Panc1 (cell line): ENCODE measurements at regions not wholly inside any gene's neighbourhood (a gene's known extent, or its start where the extent isn't known, plus 50 kb on each side); places are given as distances from the start of the nearest gene placed in this dataset.

Source experiments
- ATAC-seq: fragments of 200-7000 bp; cut with Tn5 transposase; 2 replicates; pipeline ENCODE4 v1.9.1; 2020; ENCODE audit warnings: mild to moderate bottlenecking, moderate library complexity
- BruUV-seq: library from RNA; stranded (reverse); fragments of 400-500 nt; replicated peaks from 2 replicates; lab custom pipeline; 2021; lab: Mats Ljungman, UMichigan
- CTCF ChIA-PET: fragments of 300-600 bp; sonication (Branson Sonifier 250); formaldehyde crosslinking; loops from one replicate; lab custom pipeline; 2022; ENCODE audit warnings: antibody characterized with exemption; lab: Charles Lee
- POLR2A ChIA-PET: fragments of 300-600 bp; sonication (Branson Sonifier 250); formaldehyde crosslinking; loops from one replicate; lab custom pipeline; 2022; ENCODE audit warnings: antibody characterized with exemption; lab: Charles Lee
- DNase-seq: peaks from one replicate; pipeline ENCODE4 v3.0.0-alpha.2; 2010; ENCODE audit warnings: low read depth, low spot score
- H3K27ac ChIP-seq: 2 replicates; pipeline ENCODE4 v1.5.1; 2011; ENCODE audit warnings: mild to moderate bottlenecking, low read length, inconsistent platforms
- H3K27me3 ChIP-seq: fragments of 200-500 bp; sonication (Bioruptor generic); 2 replicates; pipeline ENCODE4 v1.6.0; 2014; ENCODE audit warnings: low read length, inconsistent platforms; ENCODE audit not compliant: control insufficient read depth, insufficient read depth
- H3K36me3 ChIP-seq: fragments of 200-500 bp; sonication (Bioruptor generic); 2 replicates; pipeline ENCODE4 v1.5.1; 2014; ENCODE audit warnings: inconsistent platforms, mild to moderate bottlenecking, low read length, moderate library complexity; ENCODE audit not compliant: control insufficient read depth, insufficient read depth
- H3K4me1 ChIP-seq: 2 replicates; pipeline ENCODE4 v1.5.1; 2011; ENCODE audit warnings: inconsistent platforms, mild to moderate bottlenecking, low read length, moderate library complexity; ENCODE audit not compliant: control insufficient read depth, insufficient read depth
- H3K4me3 ChIP-seq, 2 experiments: 2 replicates each; pipeline ENCODE4 v1.5.1; 2011 to 2012; ENCODE audit warnings: low read depth in 2 of 2, low read length in 2 of 2, mild to moderate bottlenecking in 2 of 2, inconsistent platforms in 1 of 2, moderate library complexity in 1 of 2
- H3K9me3 ChIP-seq: fragments of 200-500 bp; sonication (Bioruptor generic); 2 replicates; pipeline ENCODE4 v1.5.1; 2014; ENCODE audit warnings: low read depth, mild to moderate bottlenecking, inconsistent platforms, low read length, moderate library complexity; ENCODE audit not compliant: control insufficient read depth, insufficient read depth
- POLR2AphosphoS5 ChIP-seq: IDR thresholded peaks from 2 replicates; pipeline ENCODE4 v1.6.1; 2012; ENCODE audit warnings: mild to moderate bottlenecking, low read depth, low read length, moderate library complexity
- SIN3A ChIP-seq: IDR thresholded peaks from 2 replicates; pipeline ENCODE4 v1.6.1; 2012; ENCODE audit warnings: low read depth, mild to moderate bottlenecking, low read length, moderate library complexity, borderline replicate concordance; ENCODE audit not compliant: insufficient read depth
- TCF7L2 ChIP-seq: IDR thresholded peaks from 2 replicates; pipeline ENCODE4 v1.6.1; 2011; ENCODE audit warnings: mild to moderate bottlenecking, low read depth, low read length, inconsistent platforms
- in situ Hi-C: cut with HindIII; loops from 2 replicates; pipeline ENCODE4 v1.10.0; 2016; ENCODE audit warnings: low sequenced_read_pairs, low pct_unique_long_range_greater_than_20kb
- intact Hi-C: fragments of 100-400 bp; cut with micrococcal nuclease; formaldehyde crosslinking; loops from one replicate; pipeline ENCODE4 v1.10.0; 2022; ENCODE audit not compliant: unreplicated experiment
- TF ChIP-seq, protein P1 (sequence below), 2 experiments: IDR thresholded peaks; 2 replicates each; pipeline ENCODE4 v1.6.1; 2011 to 2012; ENCODE audit warnings: low read depth in 2 of 2, control low read depth in 1 of 2, low read length in 1 of 2, mild to moderate bottlenecking in 1 of 2, moderate library complexity in 1 of 2; ENCODE audit not compliant: insufficient read depth in 1 of 2
- TF ChIP-seq, protein P2 (sequence below): fragments of 450-650 bp; IDR thresholded peaks from 2 replicates; pipeline ENCODE4 v1.5.1; 2017; ENCODE audit warnings: mild to moderate bottlenecking

DNA sequence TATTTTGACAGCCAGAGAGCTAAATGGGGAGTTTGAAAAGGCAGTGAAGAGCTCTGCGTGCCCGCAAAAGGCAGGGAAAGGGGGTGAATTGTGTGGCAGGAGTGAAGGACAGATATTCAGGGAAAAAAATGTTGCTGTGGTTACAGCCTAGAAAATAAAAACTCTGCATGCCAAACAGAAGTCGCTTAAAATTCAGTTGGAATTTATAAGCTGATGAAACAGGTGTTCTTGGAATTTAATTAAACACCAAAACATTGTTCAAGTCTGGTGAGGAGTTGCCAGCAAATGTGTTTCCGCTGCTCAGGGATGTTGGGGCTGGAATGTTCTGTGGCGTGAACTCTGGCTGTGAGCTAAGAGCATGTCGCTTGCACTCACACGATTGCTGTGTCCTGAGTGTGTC is 169.3 kb downstream of the ADRA2A start:
- no peak for ATAC-seq
- Histone ChIP-seq H3K4me3 (no peak overlapping the region), H3K27me3 (no peaks in the 10 kb centered on the region; the same call in 1 of the 2 replicates), H3K4me1 (no peaks in the 10 kb centered on the region), H3K27ac (no peak overlapping the region), H3K36me3 (no peaks in the 10 kb centered on the region), H3K9me3 (no peaks in the 10 kb centered on the region)
- BruUV-seq: no TSS peak
- ChIA-PET CTCF (no interaction called here), POLR2A (no interaction called here)
- DNase-seq: no peak
- in situ Hi-C loops (no loop called here), intact Hi-C loops (no loop called here)
- no peak for TF ChIP-seq TCF7L2

DNA sequence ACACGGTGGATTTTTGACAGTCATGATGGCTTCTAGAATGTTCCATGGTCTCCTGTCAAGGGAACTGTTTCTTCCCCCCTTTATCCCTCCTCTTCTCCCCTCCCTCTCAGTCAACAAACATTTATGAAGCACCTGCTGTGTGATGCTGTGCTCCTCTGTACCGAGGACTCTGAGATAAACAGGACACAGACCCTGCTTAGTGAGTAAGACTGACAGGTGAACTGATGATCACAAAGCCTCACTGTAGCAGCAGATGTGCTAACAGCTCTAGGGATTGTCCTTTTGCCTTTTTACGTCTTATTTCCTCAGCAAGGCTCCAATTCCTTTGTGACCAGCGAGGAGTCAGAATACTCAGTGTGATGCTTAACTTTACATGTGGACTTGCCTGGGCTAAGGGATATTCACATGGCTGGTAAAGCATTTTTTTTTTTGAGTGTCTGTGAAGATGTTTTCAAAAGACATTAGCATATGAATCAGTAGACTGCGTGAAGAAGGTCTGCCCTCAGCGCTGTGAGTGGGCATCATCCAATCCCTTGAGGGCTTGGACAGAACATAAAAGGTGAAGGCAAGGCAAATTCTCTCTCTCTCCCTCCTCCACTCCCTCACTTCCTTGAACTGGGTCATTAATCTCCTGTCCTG is 170.1 kb downstream of the ADRA2A start:
- ATAC-seq: no peak
- no peaks in the 10 kb centered on the region for H3K36me3 ChIP-seq
- TF ChIP-seq, protein P1, sequence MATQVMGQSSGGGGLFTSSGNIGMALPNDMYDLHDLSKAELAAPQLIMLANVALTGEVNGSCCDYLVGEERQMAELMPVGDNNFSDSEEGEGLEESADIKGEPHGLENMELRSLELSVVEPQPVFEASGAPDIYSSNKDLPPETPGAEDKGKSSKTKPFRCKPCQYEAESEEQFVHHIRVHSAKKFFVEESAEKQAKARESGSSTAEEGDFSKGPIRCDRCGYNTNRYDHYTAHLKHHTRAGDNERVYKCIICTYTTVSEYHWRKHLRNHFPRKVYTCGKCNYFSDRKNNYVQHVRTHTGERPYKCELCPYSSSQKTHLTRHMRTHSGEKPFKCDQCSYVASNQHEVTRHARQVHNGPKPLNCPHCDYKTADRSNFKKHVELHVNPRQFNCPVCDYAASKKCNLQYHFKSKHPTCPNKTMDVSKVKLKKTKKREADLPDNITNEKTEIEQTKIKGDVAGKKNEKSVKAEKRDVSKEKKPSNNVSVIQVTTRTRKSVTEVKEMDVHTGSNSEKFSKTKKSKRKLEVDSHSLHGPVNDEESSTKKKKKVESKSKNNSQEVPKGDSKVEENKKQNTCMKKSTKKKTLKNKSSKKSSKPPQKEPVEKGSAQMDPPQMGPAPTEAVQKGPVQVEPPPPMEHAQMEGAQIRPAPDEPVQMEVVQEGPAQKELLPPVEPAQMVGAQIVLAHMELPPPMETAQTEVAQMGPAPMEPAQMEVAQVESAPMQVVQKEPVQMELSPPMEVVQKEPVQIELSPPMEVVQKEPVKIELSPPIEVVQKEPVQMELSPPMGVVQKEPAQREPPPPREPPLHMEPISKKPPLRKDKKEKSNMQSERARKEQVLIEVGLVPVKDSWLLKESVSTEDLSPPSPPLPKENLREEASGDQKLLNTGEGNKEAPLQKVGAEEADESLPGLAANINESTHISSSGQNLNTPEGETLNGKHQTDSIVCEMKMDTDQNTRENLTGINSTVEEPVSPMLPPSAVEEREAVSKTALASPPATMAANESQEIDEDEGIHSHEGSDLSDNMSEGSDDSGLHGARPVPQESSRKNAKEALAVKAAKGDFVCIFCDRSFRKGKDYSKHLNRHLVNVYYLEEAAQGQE (IDR thresholded peaks at IDR 0.05; ENCODE audit: insufficient read depth in 1 of 2, low read depth in 2 of 2, low read length in 1 of 2): no peak
- TF ChIP-seq POLR2AphosphoS5: no peak
- TF ChIP-seq TCF7L2: no peak
- TF ChIP-seq, protein P2, sequence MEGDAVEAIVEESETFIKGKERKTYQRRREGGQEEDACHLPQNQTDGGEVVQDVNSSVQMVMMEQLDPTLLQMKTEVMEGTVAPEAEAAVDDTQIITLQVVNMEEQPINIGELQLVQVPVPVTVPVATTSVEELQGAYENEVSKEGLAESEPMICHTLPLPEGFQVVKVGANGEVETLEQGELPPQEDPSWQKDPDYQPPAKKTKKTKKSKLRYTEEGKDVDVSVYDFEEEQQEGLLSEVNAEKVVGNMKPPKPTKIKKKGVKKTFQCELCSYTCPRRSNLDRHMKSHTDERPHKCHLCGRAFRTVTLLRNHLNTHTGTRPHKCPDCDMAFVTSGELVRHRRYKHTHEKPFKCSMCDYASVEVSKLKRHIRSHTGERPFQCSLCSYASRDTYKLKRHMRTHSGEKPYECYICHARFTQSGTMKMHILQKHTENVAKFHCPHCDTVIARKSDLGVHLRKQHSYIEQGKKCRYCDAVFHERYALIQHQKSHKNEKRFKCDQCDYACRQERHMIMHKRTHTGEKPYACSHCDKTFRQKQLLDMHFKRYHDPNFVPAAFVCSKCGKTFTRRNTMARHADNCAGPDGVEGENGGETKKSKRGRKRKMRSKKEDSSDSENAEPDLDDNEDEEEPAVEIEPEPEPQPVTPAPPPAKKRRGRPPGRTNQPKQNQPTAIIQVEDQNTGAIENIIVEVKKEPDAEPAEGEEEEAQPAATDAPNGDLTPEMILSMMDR: no peak
- TF ChIP-seq SIN3A: no peak
- in situ Hi-C loops: no loop called here
- intact Hi-C loops: no loop called here
- ChIA-PET POLR2A (no interaction called here), CTCF (no interaction called here)
- H3K27me3 ChIP-seq: no peaks in the 10 kb centered on the region; the same call in 1 of the 2 replicates
- H3K4me1 ChIP-seq: no peaks in the 10 kb centered on the region
- H3K4me3 ChIP-seq: no peak overlapping the region
- DNase-seq: no peak
- no TSS peak for BruUV-seq
- no peaks in the 10 kb centered on the region for H3K9me3 ChIP-seq
- H3K27ac ChIP-seq: no peak overlapping the region

DNA sequence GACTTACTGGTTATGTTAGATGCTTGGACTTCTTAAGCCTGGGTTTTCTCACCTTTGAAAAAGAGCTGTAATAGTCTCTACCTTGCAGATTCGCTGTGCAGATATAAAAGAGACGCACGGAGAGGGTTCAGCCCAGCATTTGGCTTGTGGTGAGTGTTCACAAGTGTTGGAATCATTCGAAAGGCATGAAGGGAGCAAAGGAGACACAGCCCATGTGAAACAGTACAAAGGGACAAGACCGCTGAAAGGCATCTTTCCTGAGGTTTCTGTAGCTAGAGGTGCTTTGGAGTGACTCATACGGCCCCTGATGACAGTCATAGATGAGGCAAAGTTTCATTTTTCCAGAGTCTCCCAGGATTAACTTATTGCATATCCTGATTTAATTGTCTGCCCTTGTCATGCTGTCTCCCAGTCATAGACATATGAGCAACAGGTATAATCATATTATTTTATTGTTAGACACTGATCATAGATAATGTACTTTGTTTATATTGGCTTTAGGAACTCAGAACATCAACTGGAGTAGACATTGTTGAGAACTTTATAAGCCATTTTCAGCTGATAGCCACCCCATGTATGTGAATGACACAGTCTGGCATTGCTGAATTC is 171.1 kb downstream of the ADRA2A start:
- in situ Hi-C loops (no loop called here), intact Hi-C loops (no loop called here)
- no peaks in the 10 kb centered on the region for H3K4me1 ChIP-seq
- ChIA-PET CTCF (no interaction called here), POLR2A (no interaction called here)
- H3K36me3 ChIP-seq: no peaks in the 10 kb centered on the region
- no peak for DNase-seq
- no peak for ATAC-seq
- H3K4me3 ChIP-seq: no peak overlapping the region
- BruUV-seq: no TSS peak
- H3K9me3 ChIP-seq: no peaks in the 10 kb centered on the region
- H3K27me3 ChIP-seq: no peaks in the 10 kb centered on the region; the same call in 1 of the 2 replicates
- TF ChIP-seq POLR2AphosphoS5 (no peak), SIN3A (no peak), TCF7L2 (no peak)
- TF ChIP-seq, protein P1 (IDR thresholded peaks at IDR 0.05; ENCODE audit: insufficient read depth in 1 of 2, low read depth in 2 of 2, low read length in 1 of 2): no peak
- TF ChIP-seq, protein P2: no peak
- no peak overlapping the region for H3K27ac ChIP-seq
